EL (cell line): ENCODE measurements at regions not wholly inside any gene's neighbourhood (a gene's known extent, or its start where the extent isn't known, plus 50 kb on each side); places are given as distances from the start of the nearest gene placed in this dataset.

Experiments used
- DNase-seq: peaks from one replicate; pipeline ENCODE4 v3.0.0-alpha.2; 2016

DNA sequence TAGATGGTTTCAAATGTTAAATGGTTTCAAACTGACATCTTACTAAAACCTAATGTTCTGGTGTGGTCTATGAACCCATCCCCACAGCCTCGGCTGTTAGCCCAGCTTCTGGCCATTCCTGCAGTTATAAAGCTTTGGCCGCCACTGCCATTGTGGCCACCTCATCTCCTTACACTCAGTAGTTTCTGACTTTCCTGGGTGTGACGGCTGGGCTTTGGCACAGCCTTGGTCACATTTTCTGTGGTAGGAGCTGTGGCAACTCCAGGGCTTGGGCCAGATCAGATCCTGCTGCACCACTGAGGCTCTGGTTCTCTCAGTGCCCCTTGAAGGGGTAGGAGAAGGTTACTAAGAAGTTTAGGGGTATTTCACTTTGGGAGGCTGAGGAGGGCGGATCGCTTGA is 84.2 kb upstream of the STXBP6 start:
- no peak for DNase-seq

DNA sequence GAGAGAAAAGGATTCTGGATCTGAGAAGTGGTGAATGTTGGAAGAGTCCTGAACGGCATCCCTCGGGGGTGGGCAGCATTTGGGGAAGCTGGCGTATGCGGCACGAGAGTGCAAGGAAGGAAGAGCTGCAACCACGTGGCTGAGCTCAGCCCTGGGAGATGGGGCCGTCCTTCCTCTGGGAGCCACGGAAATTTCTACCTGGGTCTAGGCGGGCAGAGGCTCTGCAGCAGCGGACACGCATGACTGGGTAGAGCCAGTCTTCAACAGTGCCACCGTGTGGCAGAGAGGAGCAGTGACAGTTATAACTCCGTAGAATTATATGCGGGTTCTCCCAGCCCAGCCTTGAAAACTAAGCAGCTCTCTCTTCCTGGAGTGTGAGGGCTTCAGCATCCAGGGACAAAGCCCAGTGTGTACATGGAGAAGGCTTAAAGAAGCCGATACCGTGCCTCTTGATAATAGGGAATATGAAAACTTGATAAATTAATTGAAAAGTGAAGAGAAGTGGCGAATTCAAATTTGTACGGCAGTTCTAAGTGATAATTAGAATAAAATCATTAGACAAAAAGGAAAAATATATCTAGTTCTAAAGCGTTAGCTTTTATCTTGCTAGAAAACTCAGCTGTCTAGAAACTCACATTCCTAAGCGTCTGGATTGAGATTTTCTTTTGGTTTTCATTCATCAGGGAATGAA is 82.9 kb upstream of the STXBP6 start:
- peak; percentile 74 for DNase-seq

DNA sequence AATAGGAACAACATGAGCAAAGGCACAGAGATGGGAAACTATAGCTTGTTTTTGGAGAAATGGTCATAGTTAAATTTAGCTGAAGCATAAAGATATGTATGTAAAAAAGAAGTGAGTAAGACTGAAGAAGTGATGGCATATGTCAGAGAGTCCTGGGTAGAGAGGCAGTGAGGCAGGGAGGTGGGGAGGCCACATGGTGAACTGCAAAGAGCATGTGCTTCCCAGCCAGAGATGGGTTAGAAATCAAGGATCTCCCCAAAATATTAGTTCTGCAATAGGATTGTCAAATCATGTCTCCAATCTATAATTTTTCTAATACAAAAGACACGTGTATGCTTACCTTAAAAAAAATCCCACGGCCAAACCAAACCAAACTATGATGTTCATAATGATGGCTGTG is 82.1 kb upstream of the STXBP6 start:
- no peak for DNase-seq

DNA sequence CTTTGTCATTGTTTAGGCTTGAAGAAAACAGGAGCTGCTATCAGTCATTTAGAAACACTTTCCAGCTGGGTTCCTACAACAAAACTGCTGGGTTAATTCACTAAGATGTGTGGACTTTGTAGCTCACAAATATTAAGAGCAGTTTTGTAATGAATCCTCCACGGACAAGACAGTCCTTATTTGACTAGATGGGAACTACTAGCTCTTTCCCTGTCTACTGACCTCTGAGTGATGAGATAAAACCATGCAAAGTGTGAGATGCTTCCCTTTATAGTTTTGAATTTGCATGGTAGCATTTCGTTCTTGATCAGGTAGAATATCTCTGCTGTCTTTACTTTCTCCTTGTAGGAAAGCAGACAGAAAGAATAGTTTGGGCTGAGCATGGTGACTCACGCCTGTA is 72.9 kb upstream of the STXBP6 start:
- DNase-seq: no peak

DNA sequence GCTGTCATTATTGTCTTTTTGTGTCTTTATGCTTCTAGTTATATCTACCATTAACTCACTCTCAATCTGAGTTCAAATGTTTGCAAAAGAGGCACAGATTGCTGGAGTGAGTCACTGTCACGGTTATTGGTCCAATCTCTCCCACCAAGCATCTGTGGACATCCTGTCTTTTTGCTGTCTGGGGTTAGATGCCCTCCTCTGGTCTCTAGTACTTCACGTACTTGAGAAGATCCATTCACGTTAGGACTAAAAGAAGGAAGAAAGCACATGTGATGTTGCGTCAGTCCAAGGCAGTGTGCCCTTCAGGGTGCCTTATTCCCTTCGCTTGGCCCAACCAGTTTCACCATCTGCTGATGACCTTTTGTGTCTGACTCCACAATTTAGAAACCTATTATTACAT is 72.3 kb upstream of the STXBP6 start:
- DNase-seq: peak; percentile 69

DNA sequence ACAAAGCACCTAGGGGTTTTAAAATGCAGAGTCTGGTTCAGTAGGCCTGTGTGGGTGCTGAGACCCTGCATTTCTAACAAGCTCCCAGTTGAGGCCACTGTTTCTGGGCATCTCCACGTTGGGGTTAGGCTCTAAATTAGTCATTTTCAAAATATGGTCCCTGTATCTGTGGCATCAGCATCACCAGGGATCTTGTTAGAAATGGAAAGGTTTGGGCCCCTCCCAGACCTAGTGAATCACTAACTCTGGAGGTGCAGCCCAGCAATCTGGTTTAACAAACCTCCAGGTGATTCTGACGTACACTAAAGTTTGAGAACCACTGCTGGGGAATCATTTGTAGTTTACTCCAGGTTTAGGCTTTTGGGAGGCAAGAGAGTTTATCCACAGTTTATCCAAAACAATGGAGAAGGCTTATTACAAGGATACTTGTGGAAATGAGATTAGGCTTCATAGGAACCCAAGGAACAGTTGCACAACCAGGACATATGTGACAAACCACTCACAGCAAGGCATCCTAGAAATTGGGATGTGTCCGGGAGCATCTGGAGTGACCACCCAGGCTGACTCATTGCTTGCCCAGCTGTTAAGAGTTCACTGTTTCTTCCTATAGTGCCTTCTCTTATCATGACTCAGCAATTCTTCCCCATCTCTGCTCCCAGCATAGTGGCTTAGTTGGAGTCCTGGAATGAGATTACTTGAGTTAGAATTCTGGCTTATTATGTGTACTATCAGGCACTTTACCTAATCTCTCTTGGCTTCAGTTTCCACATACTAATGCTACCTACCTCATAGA is 71.6 kb upstream of the STXBP6 start:
- DNase-seq: peak; percentile 93

DNA sequence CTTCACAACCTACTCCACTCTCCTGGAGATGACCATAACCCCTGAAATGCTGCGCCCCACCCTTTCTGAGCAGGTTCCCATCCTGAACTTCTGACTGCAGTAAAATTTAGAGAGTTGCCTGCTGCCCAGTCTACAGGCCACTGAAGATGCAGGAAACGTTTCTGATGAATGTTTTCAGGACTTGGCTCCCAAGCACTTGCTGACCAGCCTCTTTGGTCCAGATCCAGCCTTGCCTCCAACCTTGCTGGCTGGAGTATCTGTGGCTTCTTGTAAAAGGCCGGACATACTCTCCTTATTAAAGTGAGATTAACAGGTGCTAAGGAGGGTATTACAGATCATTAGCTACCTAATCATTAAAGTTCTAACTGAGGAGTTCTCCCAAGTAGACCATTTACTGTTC is 70.3 kb upstream of the STXBP6 start:
- DNase-seq: no peak

DNA sequence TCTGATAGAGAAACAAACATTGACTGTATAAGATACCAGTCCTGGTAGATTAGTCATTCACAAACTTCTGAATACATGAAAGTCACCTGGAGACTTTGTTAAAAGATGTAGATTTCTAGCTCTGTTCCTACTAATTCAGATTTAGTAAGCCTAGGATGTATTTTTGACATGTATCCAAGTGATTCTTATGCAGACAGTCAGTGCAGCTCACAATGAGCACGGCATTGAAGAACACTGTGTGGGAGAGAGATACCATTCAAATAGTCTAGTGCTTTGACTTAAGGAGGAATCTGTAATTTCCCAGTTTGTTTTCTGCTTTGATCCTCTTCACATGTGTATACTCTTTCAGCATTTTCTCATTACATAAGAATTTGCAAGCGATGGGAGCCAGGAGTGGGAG is 68.7 kb upstream of the STXBP6 start:
- no peak for DNase-seq

DNA sequence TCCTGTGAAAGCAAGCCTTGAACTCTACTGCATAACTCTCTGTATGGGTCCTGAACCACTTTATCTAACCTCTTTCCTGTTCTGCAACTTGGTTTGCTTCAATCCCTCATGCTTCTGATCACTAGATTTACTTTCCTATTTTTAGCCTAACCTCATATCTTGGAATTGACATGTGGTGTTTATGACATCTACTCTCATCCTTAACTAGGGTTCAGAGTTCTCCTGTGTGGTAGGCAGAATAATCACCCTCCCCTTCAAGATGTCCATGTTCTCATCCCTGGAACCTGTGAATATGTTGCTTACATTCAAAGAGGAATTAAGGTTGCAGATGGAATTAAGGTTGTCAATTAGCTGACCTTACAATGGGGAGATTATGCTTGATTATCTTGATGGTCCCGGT is 67.4 kb upstream of the STXBP6 start:
- no peak for DNase-seq

DNA sequence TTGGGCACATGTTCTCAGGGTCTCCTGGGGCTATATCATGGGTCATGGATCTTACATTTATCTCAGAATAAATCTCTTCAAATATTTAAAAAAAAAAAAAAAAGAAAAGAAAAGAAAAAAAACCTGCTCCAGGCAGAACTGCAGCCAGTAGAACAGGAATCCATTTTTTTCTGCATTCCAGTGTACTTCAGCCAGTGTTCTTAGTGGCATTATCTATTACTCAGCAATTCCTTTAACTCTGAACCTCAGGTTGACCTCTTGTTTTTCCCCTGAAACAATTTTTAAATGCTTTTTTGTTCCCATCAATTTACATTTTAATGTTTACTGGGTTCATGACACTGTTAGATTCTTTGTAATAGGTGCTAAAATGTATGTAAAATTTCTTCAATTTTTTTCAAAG is 66.7 kb upstream of the STXBP6 start:
- DNase-seq: no peak

DNA sequence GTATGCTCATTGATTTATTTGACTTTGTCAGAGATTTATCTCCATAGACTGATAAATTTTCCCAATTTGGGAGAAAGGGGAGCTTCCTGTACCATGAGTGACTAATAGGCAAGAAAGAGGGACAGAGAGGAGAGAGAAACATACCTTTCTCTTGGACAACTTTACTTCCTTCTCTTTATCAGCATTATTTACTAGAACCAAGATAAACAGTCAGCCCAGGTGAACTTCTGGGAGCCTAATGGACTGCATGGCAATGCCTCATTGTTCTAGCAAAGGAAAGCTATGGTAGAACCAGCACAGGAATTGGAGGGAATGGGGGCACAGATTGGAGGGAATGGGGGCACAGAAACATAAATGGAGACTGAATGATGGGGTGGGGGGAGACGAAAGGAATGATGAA is 63.4 kb upstream of the STXBP6 start:
- no peak for DNase-seq

DNA sequence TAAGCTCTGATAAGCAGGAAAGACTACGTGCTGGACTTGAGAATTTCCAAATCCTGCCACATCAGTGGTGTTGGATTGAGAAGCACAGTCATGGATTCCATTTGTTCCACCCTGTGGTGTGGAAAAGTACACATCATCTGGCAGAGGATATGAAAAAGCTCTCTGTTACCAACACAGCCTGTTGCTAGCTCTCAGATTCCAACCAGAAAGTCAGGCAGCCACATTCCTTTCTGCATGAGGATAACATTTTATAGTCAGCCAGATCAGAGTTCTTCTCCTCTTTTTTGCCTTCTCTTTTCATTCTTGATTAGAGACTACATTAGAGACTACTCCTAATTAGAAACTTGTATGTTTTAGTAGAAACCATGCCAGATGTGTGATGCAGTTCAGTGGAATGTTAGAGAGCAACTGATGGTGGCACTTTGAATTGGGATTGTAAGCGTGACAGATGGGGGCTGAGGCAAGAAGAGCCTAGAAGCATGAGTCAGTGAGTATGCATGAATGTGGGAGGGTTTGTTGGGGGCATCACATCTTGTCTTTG is 61.2 kb upstream of the STXBP6 start:
- DNase-seq: peak; percentile 98

DNA sequence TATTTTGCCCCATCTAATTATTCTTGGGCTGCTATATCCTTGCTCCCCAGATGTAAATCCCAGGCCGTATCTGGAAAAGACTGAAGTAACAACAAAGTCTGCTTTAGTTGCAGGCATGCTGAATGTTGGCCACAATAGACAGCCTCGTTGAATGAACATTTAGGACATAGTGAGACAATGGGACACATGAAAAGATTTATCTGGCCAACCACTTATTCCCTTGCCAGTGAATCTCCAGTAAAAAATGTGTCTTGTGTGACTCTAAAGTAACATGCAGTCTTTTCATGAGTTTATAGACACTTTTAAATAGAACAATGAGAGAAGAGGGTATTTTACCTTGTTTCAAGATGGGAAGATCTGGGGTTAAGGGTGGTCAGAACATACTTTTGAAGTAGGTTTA is 60.2 kb upstream of the STXBP6 start:
- DNase-seq: no peak

DNA sequence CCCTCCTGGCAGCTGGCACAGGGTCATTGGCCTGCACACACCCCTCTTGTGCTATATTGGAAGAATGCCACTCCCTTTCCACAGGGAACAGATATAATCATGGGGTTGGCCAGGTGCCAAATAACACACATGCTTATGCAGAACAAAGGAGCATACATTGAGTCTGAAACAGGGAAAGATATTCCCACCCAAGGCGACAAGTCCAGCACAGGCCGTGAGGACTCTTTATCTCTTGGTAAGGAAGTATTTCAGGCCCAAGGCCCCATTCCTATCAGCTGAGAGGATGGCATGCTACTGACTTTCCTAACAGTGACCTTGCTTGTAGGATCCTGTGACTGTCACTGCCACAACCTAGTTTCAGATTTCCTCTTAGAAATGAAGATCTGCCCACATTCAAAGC is 59.0 kb upstream of the STXBP6 start:
- DNase-seq: no peak

DNA sequence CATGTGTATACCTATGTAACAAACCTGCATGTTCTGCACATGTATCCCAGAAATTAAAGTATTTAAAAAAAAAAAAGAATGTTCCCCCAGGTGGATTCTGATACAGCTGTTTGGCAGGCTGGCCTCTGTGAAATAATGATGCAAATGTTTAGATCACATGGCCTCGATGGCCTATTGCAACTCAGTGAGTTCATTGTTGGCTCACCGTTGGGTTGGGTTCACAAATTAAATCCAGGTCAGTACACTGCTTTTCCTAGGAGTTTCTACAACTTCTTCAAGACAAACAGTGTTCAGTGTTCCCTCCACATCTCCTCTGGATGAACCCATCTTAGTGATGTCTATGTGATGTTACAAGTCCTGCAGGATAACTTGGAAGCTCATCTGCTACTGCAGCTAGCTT is 58.3 kb upstream of the STXBP6 start:
- no peak for DNase-seq

DNA sequence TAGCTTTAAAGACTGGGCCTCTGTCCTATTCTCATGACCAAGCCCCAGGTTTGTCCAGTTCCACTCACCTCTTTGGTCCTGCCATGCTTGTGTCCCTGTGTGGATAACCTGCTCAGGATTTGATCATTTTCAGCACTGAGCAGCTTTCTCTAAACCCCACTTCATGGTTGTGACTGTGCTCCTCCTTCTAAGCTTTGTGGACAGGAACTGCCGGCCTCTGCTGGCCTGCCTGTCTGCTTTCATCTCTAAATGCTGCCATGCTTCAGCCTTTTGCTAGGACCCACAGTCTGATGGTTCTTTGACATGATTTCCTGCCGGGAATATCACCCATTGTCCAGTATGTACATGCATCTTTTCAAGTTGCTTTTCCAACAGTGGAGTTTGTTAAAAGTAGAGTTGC is 53.9 kb upstream of the STXBP6 start:
- no peak for DNase-seq

DNA sequence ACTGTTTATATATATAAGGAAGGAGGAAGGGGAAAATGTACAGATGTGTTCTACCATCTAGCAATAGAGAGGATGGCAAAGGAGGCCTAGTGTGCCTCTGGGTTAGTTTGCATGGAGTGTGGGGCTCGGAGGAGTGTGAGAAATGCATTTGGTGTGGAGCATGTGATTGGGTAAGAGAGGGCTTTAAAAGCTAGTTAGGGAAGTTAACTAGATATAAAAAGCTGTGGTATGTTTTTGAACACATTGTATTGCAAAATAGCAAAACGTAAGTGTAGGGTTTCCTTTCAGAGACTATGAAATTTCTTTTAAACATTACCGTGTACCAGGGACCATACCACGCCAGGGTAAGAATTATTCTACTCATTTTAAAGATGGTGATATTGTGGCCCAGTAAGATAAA is 53.3 kb upstream of the STXBP6 start:
- DNase-seq: no peak

DNA sequence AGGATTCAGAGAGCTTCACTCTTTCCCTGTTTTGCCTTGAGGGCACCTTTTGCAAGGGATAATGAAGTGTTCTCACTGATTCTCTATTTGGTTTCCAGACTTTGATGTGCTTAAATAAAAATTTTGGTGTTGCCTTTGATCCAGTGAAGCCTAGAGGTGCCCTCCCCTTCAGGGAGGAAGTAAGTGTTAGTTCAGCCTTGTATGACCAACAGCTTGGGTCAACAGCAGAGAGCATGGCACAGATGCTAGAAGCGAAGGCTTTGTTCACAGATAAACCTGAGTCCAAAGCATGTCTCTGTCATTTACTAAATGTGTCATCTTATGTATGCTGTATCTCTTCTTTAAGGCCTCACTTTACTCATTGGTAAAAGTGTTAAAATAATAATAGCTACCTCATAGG is 52.8 kb upstream of the STXBP6 start:
- DNase-seq: no peak

DNA sequence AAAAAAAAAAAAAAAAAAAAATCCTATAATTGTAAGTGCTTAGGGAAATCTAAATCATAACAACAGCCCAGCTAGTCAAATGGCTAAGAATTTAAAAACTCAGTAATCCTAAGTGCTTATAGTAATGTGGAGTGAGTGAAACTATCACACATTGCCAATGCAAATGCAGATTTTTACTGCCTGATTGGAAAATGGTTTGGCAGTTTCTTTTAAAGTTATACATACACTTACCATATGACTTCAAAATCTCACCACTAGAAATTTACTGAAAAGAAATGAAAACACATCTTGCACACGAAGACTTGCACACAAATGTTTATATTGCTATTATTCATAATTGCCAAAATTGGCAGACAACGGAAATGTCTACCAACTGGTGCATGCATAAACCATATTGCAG is 51.3 kb upstream of the STXBP6 start:
- no peak for DNase-seq
